Mesothelial cell of epicardium (in vitro differentiated cells): ENCODE measurements at regions not wholly inside any gene's neighbourhood (a gene's known extent, or its start where the extent isn't known, plus 50 kb on each side); places are given as distances from the start of the nearest gene placed in this dataset.

Experiments used
- DNase-seq, 2 experiments: peaks; one replicate each; pipeline ENCODE4 v3.0.0; 2021; ENCODE audit warnings: low spot score in 2 of 2; ENCODE audit not compliant: unreplicated experiment in 2 of 2
- H3K27ac Mint-ChIP-seq: 2 replicates; pipeline ENCODE4 v1.8.0; 2021; ENCODE audit warnings: mixed read lengths
- H3K27me3 Mint-ChIP-seq: 2 replicates; pipeline ENCODE4 v1.8.0; 2021; ENCODE audit warnings: low read depth, mixed read lengths
- H3K36me3 Mint-ChIP-seq: 2 replicates; pipeline ENCODE4 v1.8.0; 2021; ENCODE audit warnings: mixed read lengths
- H3K4me1 Mint-ChIP-seq: 2 replicates; pipeline ENCODE4 v1.8.0; 2021; ENCODE audit warnings: mixed read lengths
- H3K4me3 Mint-ChIP-seq: 2 replicates; pipeline ENCODE4 v1.8.0; 2021; ENCODE audit warnings: mild to moderate bottlenecking, moderate library complexity, mixed read lengths
- H3K9me3 Mint-ChIP-seq: 2 replicates; pipeline ENCODE4 v1.8.0; 2021; ENCODE audit warnings: mixed read lengths
- CTCF ChIP-seq: fragments of 200-600 bp; sonication (generic); IDR thresholded peaks from one replicate; pipeline ENCODE4 v1.5.0; 2021; ENCODE audit warnings: antibody characterized with exemption; ENCODE audit not compliant: unreplicated experiment

DNA sequence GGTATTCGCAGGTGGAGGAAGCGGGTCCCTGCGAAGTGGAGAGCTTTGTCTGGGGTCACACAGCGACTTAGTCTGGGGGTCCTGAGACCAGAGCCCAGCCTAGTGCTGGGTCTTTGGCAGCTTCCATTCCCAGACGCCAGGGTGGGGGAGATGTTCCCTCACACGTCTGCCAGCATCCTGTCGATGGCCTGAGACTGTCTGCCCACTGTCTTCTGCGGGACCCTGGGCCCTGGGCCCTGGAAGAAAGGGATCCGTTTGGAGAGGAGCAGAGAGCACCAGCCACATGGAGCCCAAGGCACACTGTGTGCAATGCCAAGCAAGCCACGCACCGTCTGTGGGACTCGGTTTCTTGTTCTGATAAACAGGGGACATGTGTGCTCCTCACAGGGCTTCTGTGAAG, 197.2 kb downstream of the KIF26A start:
- Mint-ChIP-seq H3K27me3 (peaks cover 42% of the 10 kb centered on the region), H3K27ac (no peak overlapping the region), H3K36me3 (no peaks in the 10 kb centered on the region), H3K4me3 (no peak overlapping the region), H3K9me3 (peaks cover 22% of the 10 kb centered on the region), H3K4me1 (no peaks in the 10 kb centered on the region)
- DNase-seq, result peak in 1 of 2 experiments; percentile 19
- no peak for TF ChIP-seq CTCF

DNA sequence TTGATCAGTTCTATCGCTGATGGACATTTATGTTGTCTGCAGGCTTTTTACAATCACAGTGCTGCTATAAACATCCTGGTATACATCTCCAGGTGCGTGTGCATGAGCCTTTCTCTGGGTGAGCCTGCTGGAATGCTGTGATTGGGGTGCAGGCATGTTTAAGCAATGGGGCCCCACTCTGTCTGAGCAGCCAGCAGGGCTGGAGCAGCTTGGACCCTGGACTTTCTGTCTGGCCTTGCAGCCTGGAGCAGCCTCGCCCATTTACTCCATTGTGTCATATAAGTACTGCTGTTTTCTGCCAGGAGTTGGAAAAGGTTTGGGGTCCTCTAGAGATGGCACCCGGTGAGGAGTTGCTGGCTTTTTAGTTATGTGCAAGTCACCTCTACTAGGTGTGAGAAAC, 199.0 kb downstream of the KIF26A start:
- H3K27ac Mint-ChIP-seq, result no peak overlapping the region

GRCh38 chr14:104339361-104339760, 201.0 kb downstream of the KIF26A start:
- Mint-ChIP-seq H3K9me3 (peaks cover 15% of the 10 kb centered on the region), H3K4me3 (no peak overlapping the region), H3K36me3 (no peaks in the 10 kb centered on the region), H3K4me1 (peaks cover 9% of the 10 kb centered on the region), H3K27ac (no peak overlapping the region), H3K27me3 (peaks cover 52% of the 10 kb centered on the region)
- no peak for DNase-seq
- no peak for TF ChIP-seq CTCF

More for the DNA sequence above, 199.0 kb downstream of the KIF26A start:
- no peak for TF ChIP-seq CTCF
- no peak for DNase-seq
- H3K9me3 Mint-ChIP-seq, result peaks cover 15% of the 10 kb centered on the region
- no peaks in the 10 kb centered on the region for H3K36me3 Mint-ChIP-seq
- no peak overlapping the region for H3K4me3 Mint-ChIP-seq
- peaks cover 5% of the 10 kb centered on the region for H3K4me1 Mint-ChIP-seq
- H3K27me3 Mint-ChIP-seq, result peaks cover 50% of the 10 kb centered on the region

DNA sequence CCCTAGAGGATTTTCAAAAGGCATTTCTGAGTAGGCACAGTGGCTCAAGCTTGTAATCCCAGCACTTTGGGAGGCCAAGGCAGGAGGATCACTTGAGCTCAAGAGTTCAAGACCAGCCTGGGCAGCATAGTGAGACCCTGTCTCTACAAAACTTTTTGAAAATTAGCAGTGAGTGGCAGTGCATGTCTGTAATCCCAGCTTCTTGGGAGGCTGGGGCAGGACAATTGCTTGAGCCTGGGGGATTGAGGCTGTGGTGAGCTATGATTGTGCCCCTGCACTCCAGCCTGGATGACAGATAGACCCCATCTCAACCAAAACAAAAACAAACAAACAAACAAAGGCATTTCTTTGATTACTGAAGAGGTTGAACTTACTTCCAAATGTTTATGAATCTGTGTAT, 201.4 kb downstream of the KIF26A start:
- H3K27me3 Mint-ChIP-seq, result peaks cover 56% of the 10 kb centered on the region
- DNase-seq, result no peak
- no peaks in the 10 kb centered on the region for H3K36me3 Mint-ChIP-seq
- peaks cover 9% of the 10 kb centered on the region for H3K4me1 Mint-ChIP-seq
- H3K9me3 Mint-ChIP-seq, result peaks cover 15% of the 10 kb centered on the region
- H3K27ac Mint-ChIP-seq, result no peak overlapping the region
- no peak overlapping the region for H3K4me3 Mint-ChIP-seq
- no peak for TF ChIP-seq CTCF

DNA sequence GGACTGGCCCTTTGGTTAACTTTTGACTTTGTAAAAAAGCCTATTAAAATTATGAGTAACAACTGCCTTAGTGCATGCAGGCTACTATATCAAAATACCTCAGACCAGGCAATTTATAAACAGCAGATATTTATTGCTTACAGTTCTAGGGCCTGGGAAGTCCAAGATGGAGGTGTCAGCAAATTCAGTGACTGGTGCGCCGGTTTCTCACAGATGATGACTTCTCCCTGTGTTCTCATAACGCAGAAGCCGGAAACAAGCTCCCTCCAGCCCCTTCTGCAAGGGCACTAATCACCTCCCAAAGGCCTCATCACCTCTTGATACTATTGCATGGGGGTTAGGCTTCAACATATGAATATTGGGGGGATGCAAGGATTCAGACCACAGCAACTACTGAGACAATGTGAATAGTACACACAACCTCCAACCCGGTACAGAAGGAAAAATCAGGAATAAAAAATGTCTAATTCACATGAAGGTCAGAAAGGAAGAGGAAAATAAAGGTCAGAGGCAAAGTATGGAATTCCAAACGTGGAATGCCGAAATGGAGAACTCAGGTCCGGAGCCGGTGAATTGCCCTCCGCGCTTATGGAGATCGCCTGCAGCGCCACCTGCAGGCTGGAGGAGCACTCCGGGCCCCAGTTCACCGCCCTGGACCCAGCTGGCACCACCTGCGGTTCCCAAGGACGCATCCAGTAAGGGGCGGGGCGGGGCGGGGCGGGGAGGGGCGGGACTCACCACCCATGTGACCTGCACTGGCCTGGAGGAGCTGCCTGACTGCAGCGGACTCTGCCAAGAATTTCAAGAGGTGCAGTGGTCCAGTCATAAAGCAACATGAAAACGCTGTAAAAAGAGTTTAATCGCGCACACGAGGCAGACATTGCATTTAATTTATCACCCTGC, 203.4 kb downstream of the KIF26A start:
- Mint-ChIP-seq H3K9me3 (peaks cover 15% of the 10 kb centered on the region), H3K4me3 (peak overlapping the region; percentile 9), H3K4me1 (peaks cover 18% of the 10 kb centered on the region), H3K27me3 (peaks cover 62% of the 10 kb centered on the region), H3K36me3 (no peaks in the 10 kb centered on the region), H3K27ac (no peak overlapping the region)
- DNase-seq, result peak; percentile 23 to 58
- peak; percentile 40 for TF ChIP-seq CTCF
